A673 (cell line): ENCODE measurements at regions not wholly inside any gene's neighbourhood (a gene's known extent, or its start where the extent isn't known, plus 50 kb on each side); places are given as distances from the start of the nearest gene placed in this dataset.

Source experiments
- BruUV-seq: library from RNA; stranded (reverse); fragments of 400-500 nt; replicated peaks from 2 replicates; lab custom pipeline; 2021; lab: Mats Ljungman, UMichigan
- CTCF ChIA-PET: fragments of 300-600 bp; sonication (Branson Sonifier 250); formaldehyde crosslinking; loops from one replicate; lab custom pipeline; 2022; ENCODE audit warnings: antibody characterized with exemption; lab: Charles Lee
- POLR2A ChIA-PET: fragments of 300-600 bp; sonication (Branson Sonifier 250); formaldehyde crosslinking; loops from one replicate; lab custom pipeline; 2022; ENCODE audit warnings: antibody characterized with exemption; ENCODE audit not compliant: low non-redundant PET; lab: Charles Lee
- DNase-seq: peaks from one replicate; pipeline ENCODE4 v3.0.0-alpha.2; 2015; ENCODE audit warnings: low spot score
- H3K27ac ChIP-seq: fragments of 200-600 bp; sonication (generic); 2 replicates; pipeline ENCODE4 v1.5.1; 2016; ENCODE audit warnings: mixed run types, low read depth, mild to moderate bottlenecking, mixed read lengths, antibody characterized with exemption, low read length; ENCODE audit not compliant: poor library complexity, severe bottlenecking
- H3K27me3 ChIP-seq: fragments of 200-600 bp; sonication (generic); replicated peaks from 2 replicates; pipeline ENCODE4 v1.6.1; 2017; ENCODE audit warnings: mixed run types, low read depth, mild to moderate bottlenecking, mixed read lengths, antibody characterized with exemption, low read length; ENCODE audit not compliant: insufficient read depth, poor library complexity
- H3K36me3 ChIP-seq: fragments of 200-600 bp; sonication (generic); 2 replicates; pipeline ENCODE4 v1.6.1; 2016; ENCODE audit warnings: mixed run types, mild to moderate bottlenecking, mixed read lengths, antibody characterized with exemption, low read length; ENCODE audit not compliant: insufficient read depth, poor library complexity, severe bottlenecking
- H3K4me1 ChIP-seq: fragments of 200-600 bp; sonication (generic); 2 replicates; pipeline ENCODE4 v1.6.1; 2017; ENCODE audit warnings: mixed run types, mild to moderate bottlenecking, mixed read lengths, antibody characterized with exemption, low read length; ENCODE audit not compliant: insufficient read depth, poor library complexity, severe bottlenecking
- H3K4me3 ChIP-seq: fragments of 200-600 bp; sonication (generic); 2 replicates; pipeline ENCODE4 v1.5.1; 2016; ENCODE audit warnings: low read depth, mixed run types, mild to moderate bottlenecking, mixed read lengths, low read length; ENCODE audit not compliant: poor library complexity, severe bottlenecking
- H3K9me3 ChIP-seq: fragments of 200-600 bp; sonication (generic); 2 replicates; pipeline ENCODE4 v1.6.1; 2016; ENCODE audit warnings: mixed run types, low read depth, mild to moderate bottlenecking, mixed read lengths, antibody characterized with exemption, low read length; ENCODE audit not compliant: poor library complexity, severe bottlenecking
- EZH2 ChIP-seq: fragments of 200-600 bp; sonication (generic); IDR thresholded peaks from 2 replicates; pipeline ENCODE4 v1.6.1; 2017; ENCODE audit warnings: borderline replicate concordance, low read depth, mild to moderate bottlenecking, mixed read lengths, antibody characterized with exemption, low read length; ENCODE audit not compliant: poor library complexity, severe bottlenecking
- intact Hi-C: fragments of 100-400 bp; cut with micrococcal nuclease; formaldehyde crosslinking; loops from one replicate; pipeline ENCODE4 v1.10.0; 2022; ENCODE audit not compliant: unreplicated experiment
- TF ChIP-seq, protein P1 (sequence below): fragments of 300-800, 200-600 bp; sonication (generic); conservative IDR thresholded peaks from 2 replicates; pipeline ENCODE4 v1.5.1; 2017; ENCODE audit warnings: low read depth, mild to moderate bottlenecking, antibody characterized with exemption, low read length, moderate library complexity, mixed read lengths

- no peaks in the 10 kb centered on the region for H3K9me3 ChIP-seq
- POLR2A ChIA-PET: no interaction called here
- TF ChIP-seq, protein P1, sequence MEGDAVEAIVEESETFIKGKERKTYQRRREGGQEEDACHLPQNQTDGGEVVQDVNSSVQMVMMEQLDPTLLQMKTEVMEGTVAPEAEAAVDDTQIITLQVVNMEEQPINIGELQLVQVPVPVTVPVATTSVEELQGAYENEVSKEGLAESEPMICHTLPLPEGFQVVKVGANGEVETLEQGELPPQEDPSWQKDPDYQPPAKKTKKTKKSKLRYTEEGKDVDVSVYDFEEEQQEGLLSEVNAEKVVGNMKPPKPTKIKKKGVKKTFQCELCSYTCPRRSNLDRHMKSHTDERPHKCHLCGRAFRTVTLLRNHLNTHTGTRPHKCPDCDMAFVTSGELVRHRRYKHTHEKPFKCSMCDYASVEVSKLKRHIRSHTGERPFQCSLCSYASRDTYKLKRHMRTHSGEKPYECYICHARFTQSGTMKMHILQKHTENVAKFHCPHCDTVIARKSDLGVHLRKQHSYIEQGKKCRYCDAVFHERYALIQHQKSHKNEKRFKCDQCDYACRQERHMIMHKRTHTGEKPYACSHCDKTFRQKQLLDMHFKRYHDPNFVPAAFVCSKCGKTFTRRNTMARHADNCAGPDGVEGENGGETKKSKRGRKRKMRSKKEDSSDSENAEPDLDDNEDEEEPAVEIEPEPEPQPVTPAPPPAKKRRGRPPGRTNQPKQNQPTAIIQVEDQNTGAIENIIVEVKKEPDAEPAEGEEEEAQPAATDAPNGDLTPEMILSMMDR: no peak
- TF ChIP-seq EZH2: no peak
- DNase-seq: no peak
- no peak overlapping the region for H3K27ac ChIP-seq
- intact Hi-C loops: no loop called here
- H3K4me3 ChIP-seq: no peak overlapping the region
- no peaks in the 10 kb centered on the region for H3K27me3 ChIP-seq
- H3K36me3 ChIP-seq: no peaks in the 10 kb centered on the region
- no peaks in the 10 kb centered on the region for H3K4me1 ChIP-seq
- CTCF ChIA-PET: no interaction called here
- no TSS peak for BruUV-seq
Measured at GRCh38 chrX:10818651-10819050, 198.3 kb upstream of the MID1 start.

DNA sequence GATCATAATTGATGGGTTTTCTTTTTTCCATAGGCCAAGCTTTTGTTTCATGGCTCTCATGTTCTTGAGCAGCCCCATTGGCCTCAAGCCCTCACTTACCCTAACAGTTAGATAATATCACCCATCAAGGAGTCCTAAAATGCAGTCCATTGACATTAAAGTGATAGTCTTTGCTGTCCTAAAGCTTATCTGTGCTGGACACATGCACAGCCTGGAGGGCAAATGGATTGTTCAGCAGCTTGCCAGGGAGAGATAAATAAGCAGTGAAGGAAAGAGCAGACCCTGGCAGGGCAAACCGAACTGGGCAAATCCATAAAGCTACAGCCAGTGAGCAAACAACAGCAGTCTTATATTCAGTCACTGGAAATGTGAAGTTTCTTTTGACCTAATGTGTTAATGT, 199.6 kb upstream of the MID1 start:
- Histone ChIP-seq H3K36me3 (no peaks in the 10 kb centered on the region), H3K4me1 (no peaks in the 10 kb centered on the region), H3K27me3 (no peaks in the 10 kb centered on the region), H3K4me3 (no peak overlapping the region), H3K27ac (no peak overlapping the region), H3K9me3 (no peaks in the 10 kb centered on the region)
- TF ChIP-seq, protein P1: no peak
- TF ChIP-seq EZH2: no peak
- intact Hi-C loops: no loop called here
- CTCF ChIA-PET: no interaction called here
- BruUV-seq: no TSS peak
- POLR2A ChIA-PET: no interaction called here
- DNase-seq: no peak

- no peak for TF ChIP-seq EZH2
- TF ChIP-seq, protein P1: no peak
- H3K27me3 ChIP-seq: no peaks in the 10 kb centered on the region
- H3K36me3 ChIP-seq: no peaks in the 10 kb centered on the region
- H3K27ac ChIP-seq: no peak overlapping the region
- no peaks in the 10 kb centered on the region for H3K4me1 ChIP-seq
- no peaks in the 10 kb centered on the region for H3K9me3 ChIP-seq
- no TSS peak for BruUV-seq
- intact Hi-C loops: no loop called here
- ChIA-PET POLR2A (no interaction called here), CTCF (no interaction called here)
- DNase-seq: no peak
- H3K4me3 ChIP-seq: no peak overlapping the region
Measured at GRCh38 chrX:10821293-10821692, 200.9 kb upstream of the MID1 start.
